ENCODE measurements at regions not wholly inside any gene's neighbourhood (a gene's known extent, or its start where the extent isn't known, plus 50 kb on each side); places are given as distances from the start of the nearest gene placed in this dataset.
"Not testable (repeated sequence)": the region's sequence is repeated elsewhere in the genome, so short reads cannot be mapped to it uniquely, and the experiment has no call there.

DNA sequence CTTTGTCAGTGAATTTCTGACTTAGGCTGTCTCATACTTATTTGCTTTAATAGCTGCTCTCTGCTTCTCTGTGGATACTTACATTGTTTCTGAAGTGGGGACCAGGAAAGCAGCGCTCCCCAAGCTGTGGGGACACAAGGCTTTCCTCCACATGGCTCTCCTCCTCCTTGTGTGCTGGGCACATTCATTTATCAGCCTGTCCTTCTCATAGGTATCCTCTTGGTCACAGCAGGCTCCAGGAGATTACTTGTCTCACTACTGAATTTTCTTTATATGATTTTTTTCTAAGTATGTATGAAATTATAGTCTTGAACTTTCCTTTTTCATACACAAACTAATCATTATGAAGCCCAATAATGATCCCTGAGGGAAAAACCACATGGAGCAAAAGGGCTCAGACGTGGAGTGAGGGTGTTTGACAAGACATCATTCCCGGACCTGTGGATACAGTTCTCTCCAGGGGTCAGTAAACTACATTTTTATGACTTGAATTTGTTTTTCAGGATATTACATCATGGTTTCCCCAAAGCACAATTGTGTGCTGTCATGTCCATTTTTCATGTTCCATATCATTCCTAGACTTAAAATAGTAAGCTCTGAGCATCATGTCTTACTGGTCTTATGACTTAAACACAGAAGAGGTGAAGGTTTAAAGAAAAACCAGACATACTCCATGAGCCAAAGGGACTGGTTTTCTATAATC is 234.5 kb downstream of the PCSK1 start:
- no peak for DNase-seq

DNA sequence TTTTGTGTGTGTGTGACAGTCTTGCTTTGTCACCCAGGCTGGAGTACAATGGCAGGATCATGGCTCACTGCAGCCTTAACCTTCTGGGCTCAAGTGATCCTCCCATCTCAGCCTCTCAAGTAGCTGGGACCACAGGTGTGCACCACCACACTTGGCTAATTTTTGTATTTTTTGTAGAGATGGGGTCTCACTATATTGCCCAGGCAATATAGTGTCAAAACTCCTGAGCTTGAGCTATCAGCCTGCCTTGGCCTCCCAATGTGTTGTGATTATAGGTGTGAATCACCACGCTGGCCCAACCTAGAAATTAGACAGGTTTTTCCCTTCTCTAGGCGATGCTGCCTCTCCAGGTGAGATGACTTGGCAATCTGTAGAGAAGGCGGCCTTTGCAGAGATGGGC is 235.3 kb downstream of the PCSK1 start:
- DNase-seq: not testable (repeated sequence)

DNA sequence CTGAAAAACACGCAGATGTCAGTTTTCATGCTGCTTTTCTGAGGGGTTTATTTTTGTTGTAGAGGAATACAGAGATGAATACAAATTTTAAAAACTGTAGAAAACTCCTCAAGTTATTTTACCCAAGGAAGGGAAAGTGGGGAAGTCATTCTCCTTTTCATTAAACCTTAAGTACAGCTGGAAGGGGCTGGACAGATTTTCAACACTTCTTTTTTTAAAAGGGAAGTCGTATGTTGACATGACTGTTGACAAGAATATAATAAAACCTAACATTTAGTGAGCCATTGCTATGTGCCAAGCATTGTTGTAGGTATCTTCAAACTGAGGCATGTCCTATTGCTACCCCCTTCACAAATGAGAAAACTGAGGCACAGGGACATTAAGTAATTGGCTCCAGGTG is 235.7 kb upstream of the ELL2 start:
- DNase-seq: no peak

GRCh38 chr5:96196890-96197289 is 235.2 kb upstream of the ELL2 start:
- no peak for DNase-seq

DNA sequence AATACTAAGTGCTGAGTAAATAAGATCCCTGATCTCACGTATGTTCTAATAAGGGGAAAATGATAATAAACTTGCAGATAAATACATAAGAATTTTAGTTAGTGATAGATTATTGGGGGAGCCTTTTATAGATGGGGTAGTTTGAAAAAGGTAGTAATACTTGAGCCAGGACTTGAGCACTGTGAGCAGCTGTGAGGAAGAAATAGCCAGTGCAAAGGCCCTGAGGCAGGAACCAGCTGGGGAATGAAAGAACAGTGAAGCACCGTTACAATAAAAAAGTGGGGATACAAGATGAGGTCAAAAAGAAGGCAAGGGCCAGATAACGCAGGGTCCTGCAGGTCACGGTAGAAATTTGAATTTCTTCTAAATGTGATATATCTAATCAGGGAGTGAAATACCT is 234.8 kb upstream of the ELL2 start:
- DNase-seq: no peak

DNA sequence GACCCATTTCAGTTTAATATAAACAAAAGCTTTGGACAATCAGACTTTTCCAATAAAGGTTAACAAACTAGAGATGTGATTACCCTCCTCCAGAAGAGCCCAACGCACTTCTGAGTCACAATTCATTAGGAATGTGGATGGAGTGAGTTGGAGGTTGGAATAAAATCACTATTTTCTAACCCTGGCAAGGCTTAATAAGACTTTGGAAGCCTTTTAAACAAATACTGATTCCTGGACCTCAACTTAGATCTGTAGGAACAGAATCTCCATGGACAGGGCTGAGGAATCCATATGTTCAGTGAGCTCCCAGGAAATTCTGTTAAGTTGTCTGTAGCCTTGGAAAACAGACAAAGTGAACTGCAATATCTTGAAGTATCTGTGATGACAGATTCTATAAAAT is 233.5 kb upstream of the ELL2 start:
- DNase-seq: no peak

- DNase-seq: no peak
Measured at GRCh38 chr5:96194593-96194992, 232.9 kb upstream of the ELL2 start.

GRCh38 chr5:96193946-96194345 is 232.3 kb upstream of the ELL2 start:
- no peak for DNase-seq

DNA sequence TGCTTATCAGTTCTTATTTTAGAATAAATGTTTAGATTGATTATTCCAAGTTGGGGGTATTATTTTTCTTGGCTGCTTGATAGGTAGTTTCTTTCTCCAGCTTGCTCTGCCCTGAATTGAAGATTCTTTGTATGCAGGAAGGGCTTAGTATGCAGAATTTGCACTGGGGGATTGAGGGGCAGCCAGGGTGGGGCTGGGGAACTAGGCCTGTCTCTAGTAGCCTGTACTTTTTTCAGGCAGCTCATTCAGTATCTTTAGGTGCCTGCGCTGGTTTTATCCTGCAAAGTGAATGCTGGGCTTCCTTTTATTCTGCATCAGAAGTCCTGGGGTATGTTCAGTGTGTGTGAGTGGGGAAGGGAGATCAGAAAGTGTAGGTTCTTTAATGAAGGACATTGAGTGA is 228.3 kb upstream of the ELL2 start:
- no peak for DNase-seq

DNA sequence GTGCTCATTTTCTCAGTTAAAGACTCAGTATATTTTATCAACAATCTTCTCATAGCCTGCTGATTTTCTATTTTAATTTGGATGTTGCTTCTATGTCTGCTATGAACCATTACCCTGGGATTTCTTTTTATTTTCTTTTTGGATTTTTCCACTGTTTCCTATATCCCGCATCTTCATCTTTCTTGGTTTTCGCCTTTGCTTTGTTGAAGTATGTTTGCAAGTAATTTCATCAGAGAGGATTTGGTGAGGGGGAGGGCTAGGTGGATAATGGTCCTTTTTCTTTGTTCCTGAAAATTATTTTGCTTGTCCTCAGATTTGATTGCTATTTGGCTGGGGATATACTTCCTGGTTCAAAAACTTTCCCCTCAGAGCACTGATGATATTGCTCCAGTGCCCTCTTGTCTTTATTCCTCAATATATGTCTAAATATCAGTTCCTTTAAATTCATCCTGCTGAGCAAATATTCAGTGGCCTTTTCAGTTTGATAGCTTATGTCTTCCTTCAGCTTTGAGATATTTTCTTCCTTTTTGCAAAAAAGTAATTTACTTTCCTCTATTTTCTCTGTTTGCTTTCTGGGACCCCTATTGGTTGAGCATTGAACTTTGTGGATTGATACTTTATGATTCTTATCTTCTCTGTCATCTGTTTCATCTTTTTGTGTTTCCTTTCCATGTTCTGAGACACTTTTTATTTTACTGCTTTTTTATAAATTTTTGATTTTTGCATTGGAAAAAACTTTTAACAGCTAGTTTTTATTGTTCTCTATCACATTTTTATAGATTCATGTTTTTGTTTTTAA is 227.6 kb upstream of the ELL2 start:
- no peak for DNase-seq

DNA sequence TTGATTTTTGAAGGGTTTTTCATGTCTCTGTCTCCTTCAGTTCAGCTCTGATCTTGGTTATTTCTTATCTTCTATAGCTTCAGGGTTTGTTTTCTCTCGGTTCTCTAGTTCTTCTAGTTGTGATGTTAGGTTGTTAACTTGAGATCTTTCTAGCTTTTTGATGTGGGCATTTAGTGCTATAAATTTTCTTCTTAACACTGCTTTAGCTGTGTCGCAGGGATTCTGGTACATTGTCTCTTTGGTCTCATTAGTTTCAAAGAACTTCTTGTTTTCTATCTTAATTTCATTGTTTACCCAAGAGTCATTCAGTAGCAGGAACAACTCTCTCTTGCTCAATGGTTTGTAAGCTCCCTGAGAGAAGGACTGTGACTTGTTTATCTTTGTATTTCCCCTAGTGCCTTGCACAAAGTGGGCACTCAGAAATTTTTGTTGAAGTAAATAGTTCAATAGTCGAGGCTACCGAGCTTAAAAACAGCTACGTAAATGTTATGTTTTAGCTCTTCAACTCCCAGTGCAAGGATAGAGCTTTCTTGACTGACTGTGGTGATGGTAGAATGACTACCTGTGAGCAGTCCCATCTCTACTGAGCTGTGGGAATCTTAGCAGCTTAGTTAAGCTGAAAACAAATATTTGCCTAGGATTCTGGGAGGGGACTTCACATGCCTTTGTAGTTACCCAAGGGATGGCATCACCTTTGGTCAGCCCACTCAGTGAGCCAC is 225.8 kb upstream of the ELL2 start:
- DNase-seq: no peak

GRCh38 chr5:96184510-96184909 is 222.9 kb upstream of the ELL2 start:
- not testable (repeated sequence) for DNase-seq

- no peak for DNase-seq
Measured at GRCh38 chr5:96180684-96181435, 219.2 kb upstream of the ELL2 start.

DNA sequence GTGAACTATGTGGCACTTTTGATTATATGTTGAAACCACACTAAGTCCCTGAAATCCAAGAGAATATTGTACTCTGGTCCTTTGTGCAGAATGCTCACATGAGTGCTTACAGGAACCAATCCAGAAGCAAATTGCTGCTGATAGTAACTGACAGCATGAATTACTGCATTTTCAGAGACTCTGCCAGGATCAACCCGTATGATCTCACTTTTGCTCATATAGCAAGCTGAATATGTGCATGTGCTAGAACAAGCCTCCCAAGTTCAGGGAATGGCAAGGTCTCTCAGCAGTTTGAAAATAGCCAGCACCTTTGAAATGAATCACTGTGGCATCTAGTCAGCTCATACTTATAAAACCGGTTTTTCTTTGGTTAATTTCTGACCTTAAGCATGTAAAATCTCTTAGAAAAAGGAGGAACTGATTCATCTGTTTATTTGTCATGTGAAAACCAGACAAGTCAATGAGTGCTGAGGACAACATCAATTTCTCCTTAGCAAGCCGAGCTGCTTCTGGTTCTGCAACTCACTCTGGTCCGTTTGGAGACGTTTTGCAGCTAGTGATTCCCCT is 215.7 kb upstream of the ELL2 start:
- no peak for DNase-seq

DNA sequence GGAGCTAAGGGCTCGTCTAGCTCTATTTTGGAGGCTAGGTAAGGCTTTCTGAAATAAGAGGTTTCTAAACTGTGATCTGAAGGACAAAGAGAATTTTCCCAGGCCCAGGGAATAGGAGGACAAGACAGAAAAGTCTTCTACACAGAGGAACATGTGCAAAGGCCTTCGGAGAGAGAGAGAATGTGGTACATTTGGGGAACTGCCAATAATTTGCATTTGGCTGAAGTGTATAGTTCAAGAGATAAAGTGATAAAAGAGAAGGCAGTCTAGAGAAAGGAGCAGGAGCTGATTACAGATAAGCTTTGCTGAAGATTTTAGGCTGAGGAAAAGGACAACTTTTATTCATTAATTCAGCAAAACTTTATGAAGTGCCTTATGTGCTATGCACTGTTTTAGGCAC is 214.4 kb upstream of the ELL2 start:
- DNase-seq: no peak

DNA sequence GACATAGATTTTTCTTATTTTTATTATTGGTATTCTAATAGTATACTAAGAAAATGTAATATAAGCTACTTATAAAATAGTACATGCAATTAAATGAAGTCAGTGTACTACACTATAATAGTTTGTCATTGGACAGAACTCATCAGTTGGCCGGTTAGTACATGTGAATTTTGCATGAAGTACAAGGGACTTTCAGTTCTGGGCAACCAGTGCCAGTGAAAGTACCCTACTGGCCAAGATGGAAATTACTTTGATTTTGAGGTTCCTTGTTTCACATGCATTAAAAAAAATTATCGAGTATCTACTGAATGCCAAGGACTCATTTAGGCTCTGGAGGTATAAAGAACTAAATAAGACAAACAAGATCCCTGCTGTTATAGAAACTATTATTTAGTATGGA is 213.4 kb upstream of the ELL2 start:
- DNase-seq: no peak

DNA sequence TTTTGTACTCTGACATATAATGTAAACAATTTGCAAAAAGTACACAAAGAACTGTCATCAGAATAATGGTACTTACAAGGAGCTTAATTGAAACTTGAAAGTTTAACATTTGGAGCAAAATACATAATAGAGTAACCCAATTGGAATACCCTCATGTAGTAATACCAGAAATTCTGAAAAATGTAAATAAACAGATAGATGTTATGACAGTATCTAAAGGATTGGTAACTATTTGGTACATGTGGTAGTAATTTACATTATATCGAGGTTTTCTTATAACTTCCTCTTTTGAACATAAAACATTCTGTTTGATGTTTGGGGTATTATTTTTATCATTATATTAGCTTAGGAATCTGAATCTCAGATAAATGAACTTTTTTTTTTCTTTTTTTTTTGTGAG is 211.7 kb upstream of the ELL2 start:
- no peak for DNase-seq

DNA sequence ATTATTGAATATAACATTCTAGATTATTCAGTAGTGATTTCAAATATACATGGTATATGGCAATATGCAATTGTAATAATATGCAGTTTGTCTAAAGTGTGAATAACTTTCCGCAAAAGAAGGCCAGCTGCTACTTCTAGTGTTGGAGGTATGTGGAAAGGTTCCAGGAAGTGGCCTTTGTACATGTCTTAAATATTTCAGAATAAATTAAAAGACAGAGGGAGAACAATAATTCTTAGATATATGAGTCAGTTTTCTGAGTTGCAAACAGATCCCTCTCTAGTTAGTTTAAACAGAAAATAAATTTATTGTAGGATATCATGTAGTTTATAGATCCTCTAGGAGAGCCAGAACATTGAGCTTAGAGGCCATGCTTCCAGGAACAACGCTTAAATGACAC is 210.8 kb upstream of the ELL2 start:
- DNase-seq: no peak

- DNase-seq: not testable (repeated sequence)
Measured at GRCh38 chr5:96171973-96172372, 210.3 kb upstream of the ELL2 start.

GRCh38 chr5:96170481-96171125 is 209.0 kb upstream of the ELL2 start:
- DNase-seq: not testable (repeated sequence)

DNA sequence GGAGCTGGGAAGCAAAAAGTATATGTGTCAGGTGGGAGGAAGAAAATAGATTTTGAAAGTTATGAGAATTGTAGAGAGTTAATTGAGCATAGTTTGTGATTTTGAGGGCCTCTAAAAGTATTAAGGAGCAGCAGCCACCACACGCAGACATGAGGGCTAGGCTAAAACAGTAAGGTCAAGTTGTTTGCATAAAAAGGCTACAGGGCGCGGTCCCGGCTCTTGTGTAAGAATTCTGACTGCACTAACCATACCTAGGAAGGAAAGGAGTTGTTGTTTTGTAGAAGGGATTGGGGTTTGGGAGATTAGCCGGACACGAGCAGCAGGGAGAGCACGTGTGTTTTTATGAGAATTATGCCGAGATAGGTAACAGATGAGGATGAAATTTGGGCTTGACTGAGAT is 207.2 kb upstream of the ELL2 start:
- DNase-seq: not testable (repeated sequence)

GRCh38 chr5:96159043-96159442 is 197.4 kb upstream of the ELL2 start:
- DNase-seq: no peak

Measured in NCI-H774 (cell line).